HepG2 (cell line): ENCODE measurements at regions not wholly inside any gene's neighbourhood (a gene's known extent, or its start where the extent isn't known, plus 50 kb on each side); places are given as distances from the start of the nearest gene placed in this dataset.
"Not testable (repeated sequence)": the region's sequence is repeated elsewhere in the genome, so short reads cannot be mapped to it uniquely, and the experiment has no call there.

ENCODE experiments used
- ATAC-seq: fragments of 200-7000 bp; cut with Tn5 transposase; 3 replicates; pipeline ENCODE4 v1.9.1; 2020; ENCODE audit warnings: mild to moderate bottlenecking, moderate library complexity
- BruUV-seq: library from RNA; stranded (reverse); fragments of 400-500 nt; replicated peaks from 2 replicates; lab custom pipeline; 2021; lab: Mats Ljungman, UMichigan
- CTCF ChIA-PET: fragments of 300-600 bp; formaldehyde crosslinking; extraction: SDS; loops from one replicate; lab custom pipeline; 2021; ENCODE audit warnings: low total read pairs, inconsistent platforms, low intra/inter-chr PET ratio; lab: Yijun Ruan, JAX
- POLR2A ChIA-PET: fragments of 350-600 bp; sonication (Branson Sonifier 250); formaldehyde crosslinking; loops from one replicate; lab custom pipeline; 2020; ENCODE audit warnings: antibody characterized with exemption, inconsistent platforms; lab: Yijun Ruan, JAX
- DNase-seq: peaks from one replicate; pipeline ENCODE4 v3.0.0-alpha.2; 2015; ENCODE audit warnings: low spot score
- FAIRE-seq: peaks from 3 replicates; lab custom pipeline; 2011; peaks lifted over from hg19 to GRCh38; lab: Jason Lieb, UNC
- H2AFZ ChIP-seq: one replicate; pipeline ENCODE4 v1.6.1; 2011; ENCODE audit warnings: low read length, inconsistent platforms
- H3K27ac ChIP-seq: fragments of 300-600 bp; 3 replicates; pipeline ENCODE4 v1.8.0; 2011; ENCODE audit warnings: mixed run types, mild to moderate bottlenecking, mixed read lengths, low read length, inconsistent platforms; ENCODE audit not compliant: insufficient read depth; ENCODE audit errors: extremely low read length
- H3K27me3 ChIP-seq, 2 experiments: fragments of 200-600 bp in 1 of 2; 2 replicates in 1 of 2; 3 replicates in 1 of 2; pipeline versions ENCODE4 v1.6.0 to v1.8.0; 2011; ENCODE audit warnings: low read length in 2 of 2, mild to moderate bottlenecking in 2 of 2, moderate library complexity in 2 of 2, inconsistent platforms in 1 of 2; ENCODE audit not compliant: insufficient read depth in 2 of 2, control insufficient read depth in 1 of 2
- H3K36me3 ChIP-seq, 2 experiments: fragments of 200-600 bp in 1 of 2; replicated peaks in 1 of 2; 2 replicates in 1 of 2; 3 replicates in 1 of 2; pipeline versions ENCODE4 v1.5.1 to v1.8.0; 2011; ENCODE audit warnings: low read length in 2 of 2, inconsistent platforms in 1 of 2; ENCODE audit not compliant: insufficient read depth in 2 of 2, control insufficient read depth in 1 of 2
- H3K4me1 ChIP-seq: 2 replicates; pipeline ENCODE4 v1.5.1; 2012; ENCODE audit warnings: low read length, inconsistent platforms; ENCODE audit not compliant: insufficient read depth
- H3K4me2 ChIP-seq: 2 replicates; pipeline ENCODE4 v1.6.0; 2011; ENCODE audit warnings: low read depth, low read length, inconsistent platforms
- H3K4me3 ChIP-seq, 3 experiments: fragments of 200-600 bp in 1 of 3; sonication (generic), shearing (Covaris generic) in 1 of 3; replicated peaks in 1 of 3; 2 replicates each; pipeline ENCODE4 v1.5.1; 2011 to 2016; ENCODE audit warnings: low read length in 3 of 3, inconsistent platforms in 2 of 3, low read depth in 2 of 3, mild to moderate bottlenecking in 2 of 3, control low read depth in 1 of 3, mixed read lengths in 1 of 3; ENCODE audit not compliant: insufficient read depth in 1 of 3
- H3K79me2 ChIP-seq: one replicate; pipeline ENCODE4 v1.6.1; 2011; ENCODE audit warnings: low read length, inconsistent platforms; ENCODE audit not compliant: insufficient read depth
- H3K9ac ChIP-seq: 2 replicates; pipeline ENCODE4 v1.6.0; 2011; ENCODE audit warnings: mild to moderate bottlenecking, low read depth, low read length, inconsistent platforms; ENCODE audit not compliant: insufficient read depth
- H3K9me3 ChIP-seq: 2 replicates; pipeline ENCODE4 v1.5.1; 2012; ENCODE audit warnings: mild to moderate bottlenecking, low read length
- H4K20me1 ChIP-seq: 2 replicates; pipeline ENCODE4 v1.6.0; 2011; ENCODE audit warnings: inconsistent platforms, mild to moderate bottlenecking, low read length, moderate library complexity; ENCODE audit not compliant: insufficient read depth
- CENPX ChIP-seq: sonication (generic); formaldehyde crosslinking; IDR thresholded peaks from 2 replicates; pipeline ENCODE4 v1.9.0; 2021; ENCODE audit warnings: mild to moderate bottlenecking, missing genetic modification reagents, moderate library complexity
- DPF2 ChIP-seq: sonication (generic); formaldehyde crosslinking; IDR thresholded peaks from 2 replicates; pipeline ENCODE4 v1.4.0; 2020; ENCODE audit warnings: mild to moderate bottlenecking, low read depth, missing genetic modification reagents, borderline replicate concordance
- GTF3A ChIP-seq: sonication (generic); formaldehyde crosslinking; conservative IDR thresholded peaks from 2 replicates; pipeline ENCODE4 v1.4.0; 2020; ENCODE audit warnings: mild to moderate bottlenecking, missing genetic modification reagents
- HOXD1 ChIP-seq: sonication (generic); formaldehyde crosslinking; IDR thresholded peaks from 2 replicates; pipeline ENCODE4 v1.5.0; 2020; ENCODE audit warnings: missing genetic modification reagents
- MAFF ChIP-seq: IDR thresholded peaks from 2 replicates; pipeline ENCODE4 v1.6.1; 2011; ENCODE audit warnings: low read depth, low read length, improper control_type of control experiment
- MAFK ChIP-seq, 2 experiments: IDR thresholded peaks in 1 of 2; conservative IDR thresholded peaks in 1 of 2; 2 replicates each; pipeline ENCODE4 v1.6.1; 2011; ENCODE audit warnings: improper control_type of control experiment in 2 of 2, low read length in 2 of 2
- MIXL1 ChIP-seq: IDR thresholded peaks from 2 replicates; pipeline ENCODE4 v1.6.1; 2016
- MYNN ChIP-seq: sonication (generic); formaldehyde crosslinking; IDR thresholded peaks from 2 replicates; pipeline ENCODE4 v1.4.0; 2020; ENCODE audit warnings: mild to moderate bottlenecking, low read depth, missing genetic modification reagents
- ONECUT2 ChIP-seq: sonication (generic); formaldehyde crosslinking; IDR thresholded peaks from 2 replicates; pipeline ENCODE4 v1.4.0; 2020; ENCODE audit warnings: missing genetic modification reagents
- ZNF30 ChIP-seq: sonication (generic); formaldehyde crosslinking; IDR thresholded peaks from 2 replicates; pipeline ENCODE4 v1.5.0; 2020; ENCODE audit warnings: mild to moderate bottlenecking, missing genetic modification reagents
- ZNF607 ChIP-seq: sonication (generic); formaldehyde crosslinking; IDR thresholded peaks from 2 replicates; pipeline ENCODE4 v1.5.1; 2020; ENCODE audit warnings: missing genetic modification reagents, mild to moderate bottlenecking, borderline replicate concordance
- WGBS: methylation state at CpG from one replicate; pipeline ENCODE4 v1.1.6; 2017; ENCODE audit warnings: low lambda C conversion rate; 5-methylcytosine and 5-hydroxymethylcytosine counted together
- in situ Hi-C: cut with HindIII; loops from 2 replicates; pipeline ENCODE4 v1.10.0; 2017; ENCODE audit warnings: low pct_unique_long_range_greater_than_20kb; ENCODE audit not compliant: extremely low pct_ligation_motif_present
- intact Hi-C: fragments of 100-400 bp; cut with micrococcal nuclease; formaldehyde crosslinking; loops from one replicate; pipeline ENCODE4 v1.10.0; 2022; ENCODE audit not compliant: unreplicated experiment
- TF ChIP-seq, protein P1 (sequence below): sonication (generic); formaldehyde crosslinking; IDR thresholded peaks from 2 replicates; pipeline ENCODE4 v1.4.0; 2020; ENCODE audit warnings: mild to moderate bottlenecking, missing genetic modification reagents
- TF ChIP-seq, protein P2 (sequence below): sonication (generic); formaldehyde crosslinking; IDR thresholded peaks from 2 replicates; pipeline ENCODE4 v1.8.0; 2022; ENCODE audit warnings: mild to moderate bottlenecking, missing genetic modification reagents
- TF ChIP-seq, protein P3 (sequence below): sonication (generic); formaldehyde crosslinking; IDR thresholded peaks from 2 replicates; pipeline ENCODE4 v1.5.0; 2020; ENCODE audit warnings: missing genetic modification reagents, mild to moderate bottlenecking, borderline replicate concordance

DNA sequence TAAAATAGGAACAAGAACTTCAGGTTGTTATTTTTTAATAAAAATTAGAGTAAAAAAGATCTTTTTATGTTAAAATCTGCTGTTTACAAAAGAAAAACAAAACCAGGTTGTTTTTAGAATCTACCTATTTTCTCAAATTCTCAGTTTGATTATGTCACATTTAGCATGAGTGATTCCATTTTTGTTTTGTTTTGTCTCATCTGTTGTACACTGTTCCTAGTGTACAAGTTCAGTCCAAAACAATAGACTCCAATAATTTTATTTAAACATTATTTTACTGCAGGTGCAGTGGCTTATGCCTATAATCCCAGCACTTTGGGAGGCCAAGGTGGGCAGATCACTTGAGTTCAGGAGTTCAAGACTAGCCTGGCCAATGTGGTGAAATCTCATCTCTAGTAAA lies 2142.7 kb downstream of the TP53TG3F start (continued):
- TF ChIP-seq, protein P1, sequence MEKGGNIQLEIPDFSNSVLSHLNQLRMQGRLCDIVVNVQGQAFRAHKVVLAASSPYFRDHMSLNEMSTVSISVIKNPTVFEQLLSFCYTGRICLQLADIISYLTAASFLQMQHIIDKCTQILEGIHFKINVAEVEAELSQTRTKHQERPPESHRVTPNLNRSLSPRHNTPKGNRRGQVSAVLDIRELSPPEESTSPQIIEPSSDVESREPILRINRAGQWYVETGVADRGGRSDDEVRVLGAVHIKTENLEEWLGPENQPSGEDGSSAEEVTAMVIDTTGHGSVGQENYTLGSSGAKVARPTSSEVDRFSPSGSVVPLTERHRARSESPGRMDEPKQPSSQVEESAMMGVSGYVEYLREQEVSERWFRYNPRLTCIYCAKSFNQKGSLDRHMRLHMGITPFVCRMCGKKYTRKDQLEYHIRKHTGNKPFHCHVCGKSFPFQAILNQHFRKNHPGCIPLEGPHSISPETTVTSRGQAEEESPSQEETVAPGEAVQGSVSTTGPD (CRISPR knock-in tag): no peak

DNA sequence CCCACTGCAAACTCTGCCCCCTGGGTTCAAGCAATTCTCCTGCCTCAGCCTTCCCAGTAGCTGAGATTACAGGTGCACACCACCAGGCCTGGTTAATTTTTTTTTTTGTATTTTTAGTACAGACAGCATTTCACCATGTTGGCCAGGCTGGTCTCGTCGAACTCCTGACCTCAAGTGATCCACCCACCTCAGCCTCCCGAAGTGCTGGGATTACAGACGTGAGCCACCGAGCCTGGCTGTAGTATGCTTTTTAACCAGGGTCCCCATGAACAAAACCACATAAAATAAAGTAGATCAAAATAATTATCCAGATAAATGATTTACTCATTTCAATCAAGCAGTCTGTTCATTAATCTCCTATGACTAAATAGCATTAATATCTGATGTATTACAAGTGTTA lies 2144.0 kb downstream of the TP53TG3F start:
- H3K9ac ChIP-seq, H3K27me3 ChIP-seq, H3K79me2 ChIP-seq, H2AFZ ChIP-seq, ATAC-seq, H3K4me3 ChIP-seq, H4K20me1 ChIP-seq, H3K4me1 ChIP-seq, CTCF ChIA-PET, H3K4me2 ChIP-seq, H3K27ac ChIP-seq, intact Hi-C loops, FAIRE-seq, DNase-seq, H3K36me3 ChIP-seq, BruUV-seq, in situ Hi-C loops, POLR2A ChIA-PET: not testable (repeated sequence)
- 1% methylated on average over 5 of the region's 5 CpGs for WGBS
- H3K9me3 ChIP-seq: peaks cover 88% of the 10 kb centered on the region

DNA sequence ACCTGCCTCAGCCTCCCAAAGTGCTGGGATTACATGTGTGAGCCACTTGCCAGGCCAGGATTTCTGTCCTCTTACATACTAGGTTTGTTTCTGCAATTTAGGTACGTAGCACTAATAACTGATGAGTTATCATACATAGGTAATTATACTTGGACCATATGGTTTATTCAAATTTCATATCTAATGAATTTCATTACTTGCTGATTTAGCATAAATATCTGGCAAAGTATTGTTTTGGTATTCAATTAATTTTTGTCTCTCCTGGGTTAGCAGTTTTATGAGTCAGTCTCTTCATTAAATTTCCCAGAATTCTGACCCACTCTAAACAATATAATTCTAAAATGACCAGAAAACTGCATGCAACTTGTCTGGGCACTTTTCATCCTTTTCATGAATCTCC lies 2146.5 kb downstream of the TP53TG3F start:
- Histone ChIP-seq H3K27ac (no peak overlapping the region), H3K9me3 (peaks cover 64% of the 10 kb centered on the region), H2AFZ (no peak overlapping the region), H3K79me2 (no peaks in the 10 kb centered on the region), H3K36me3 (no peaks in the 10 kb centered on the region), H4K20me1 (no peaks in the 10 kb centered on the region), H3K4me2 (no peak overlapping the region), H3K4me3 (no peak overlapping the region), H3K4me1 (no peaks in the 10 kb centered on the region), H3K9ac (no peak overlapping the region), H3K27me3 (no peaks in the 10 kb centered on the region)
- ChIA-PET POLR2A (no interaction called here), CTCF (no interaction called here)
- ATAC-seq (no peak), DNase-seq (no peak), FAIRE-seq (no peak)
- 15% methylated on average over 1 of the region's 1 CpG for WGBS
- intact Hi-C loops (no loop called here), in situ Hi-C loops (no loop called here)
- BruUV-seq: no TSS peak
- TF ChIP-seq HOXD1 (CRISPR knock-in tag) (no peak), MYNN (CRISPR knock-in tag) (no peak), ZNF30 (no peak), MIXL1 (no peak), CENPX (CRISPR knock-in tag) (no peak), ZNF607 (no peak), DPF2 (CRISPR knock-in tag) (no peak), MAFF (peak; percentile 70), MAFK (conservative IDR thresholded peaks at IDR 0.05 in 1 of 2, IDR thresholded peaks at IDR 0.05 in 1 of 2; ENCODE audit: low read length in 2 of 2) (peak; percentile 56 to 79), ONECUT2 (CRISPR knock-in tag) (no peak), GTF3A (CRISPR knock-in tag) (no peak)
- TF ChIP-seq, protein P2, sequence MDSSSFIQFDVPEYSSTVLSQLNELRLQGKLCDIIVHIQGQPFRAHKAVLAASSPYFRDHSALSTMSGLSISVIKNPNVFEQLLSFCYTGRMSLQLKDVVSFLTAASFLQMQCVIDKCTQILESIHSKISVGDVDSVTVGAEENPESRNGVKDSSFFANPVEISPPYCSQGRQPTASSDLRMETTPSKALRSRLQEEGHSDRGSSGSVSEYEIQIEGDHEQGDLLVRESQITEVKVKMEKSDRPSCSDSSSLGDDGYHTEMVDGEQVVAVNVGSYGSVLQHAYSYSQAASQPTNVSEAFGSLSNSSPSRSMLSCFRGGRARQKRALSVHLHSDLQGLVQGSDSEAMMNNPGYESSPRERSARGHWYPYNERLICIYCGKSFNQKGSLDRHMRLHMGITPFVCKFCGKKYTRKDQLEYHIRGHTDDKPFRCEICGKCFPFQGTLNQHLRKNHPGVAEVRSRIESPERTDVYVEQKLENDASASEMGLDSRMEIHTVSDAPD: no peak
- TF ChIP-seq, protein P3, sequence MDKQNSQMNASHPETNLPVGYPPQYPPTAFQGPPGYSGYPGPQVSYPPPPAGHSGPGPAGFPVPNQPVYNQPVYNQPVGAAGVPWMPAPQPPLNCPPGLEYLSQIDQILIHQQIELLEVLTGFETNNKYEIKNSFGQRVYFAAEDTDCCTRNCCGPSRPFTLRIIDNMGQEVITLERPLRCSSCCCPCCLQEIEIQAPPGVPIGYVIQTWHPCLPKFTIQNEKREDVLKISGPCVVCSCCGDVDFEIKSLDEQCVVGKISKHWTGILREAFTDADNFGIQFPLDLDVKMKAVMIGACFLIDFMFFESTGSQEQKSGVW: no peak
